HG03439 (cell line): ENCODE measurements at regions not wholly inside any gene's neighbourhood (a gene's known extent, or its start where the extent isn't known, plus 50 kb on each side); places are given as distances from the start of the nearest gene placed in this dataset.
"Not testable (repeated sequence)": the region's sequence is repeated elsewhere in the genome, so short reads cannot be mapped to it uniquely, and the experiment has no call there.

Source experiments
- ATAC-seq: cut with Tn5 transposase; IDR thresholded peaks from one replicate; pipeline ENCODE4 v1.9.1; 2021; ENCODE audit warnings: mild to moderate bottlenecking, moderate library complexity; ENCODE audit not compliant: unreplicated experiment

DNA sequence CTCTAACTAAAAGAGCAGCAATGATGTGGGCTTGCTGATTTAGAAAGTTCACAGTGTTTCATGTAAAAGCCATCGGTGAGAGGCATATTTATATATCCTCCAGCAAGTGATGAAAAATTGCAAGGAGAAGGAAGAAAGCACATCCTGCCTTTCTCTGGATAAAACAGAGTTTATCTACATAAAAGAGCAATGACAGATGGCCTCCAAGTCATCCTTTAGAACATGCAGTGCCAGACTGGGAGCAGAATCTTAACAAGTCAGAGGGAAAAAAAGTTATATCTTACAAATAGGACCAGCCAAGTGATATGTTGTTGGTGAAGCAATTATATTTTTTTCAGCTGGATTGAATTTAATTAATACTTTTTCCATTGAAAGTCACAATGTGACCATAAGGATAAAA lies 253.8 kb upstream of the MGMT start:
- ATAC-seq, result no peak

DNA sequence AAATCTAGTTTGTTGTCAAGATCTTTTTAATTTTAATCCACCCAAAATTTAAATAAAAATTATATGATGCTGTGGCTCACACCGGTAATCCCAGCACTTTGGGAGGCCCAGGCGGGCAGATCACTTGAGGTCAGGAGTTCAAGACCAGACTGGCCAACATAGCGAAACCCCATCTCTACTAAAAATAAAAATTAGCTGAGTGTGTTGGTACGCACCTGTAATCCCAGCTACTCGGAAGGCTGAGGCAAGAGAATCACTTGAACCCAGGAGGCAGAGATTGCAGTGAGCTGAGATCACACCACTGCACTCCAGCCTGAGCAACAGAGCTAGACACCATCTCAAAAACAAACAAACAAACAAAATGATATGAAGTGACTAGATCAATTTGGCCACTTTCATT lies 253.0 kb upstream of the MGMT start:
- not testable (repeated sequence) for ATAC-seq

- no peak for ATAC-seq
Observed at GRCh38 chr10:129219364-129219763, 247.7 kb upstream of the MGMT start.

DNA sequence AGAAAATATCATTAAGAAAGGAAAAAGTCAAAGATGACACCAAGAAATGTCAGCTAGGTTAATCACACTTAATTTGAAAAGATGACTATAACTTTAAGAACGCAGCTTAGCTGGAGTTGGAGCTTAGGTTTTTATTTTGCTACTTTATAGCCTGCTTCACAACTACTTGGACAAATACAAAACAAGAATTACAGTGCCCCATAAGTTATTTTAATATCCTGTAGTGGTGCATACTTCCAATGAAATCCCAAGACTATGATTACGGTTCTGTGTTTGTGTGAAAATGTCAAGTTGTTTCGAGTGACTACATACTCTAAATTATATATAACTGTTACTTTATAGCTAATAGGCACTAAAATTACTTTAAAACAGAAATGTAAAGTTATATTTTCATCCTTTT lies 244.6 kb upstream of the MGMT start:
- ATAC-seq, result no peak

GRCh38 chr10:129223363-129223762 lies 243.7 kb upstream of the MGMT start:
- no peak for ATAC-seq

GRCh38 chr10:129224065-129224464 lies 243.0 kb upstream of the MGMT start:
- ATAC-seq, result no peak

DNA sequence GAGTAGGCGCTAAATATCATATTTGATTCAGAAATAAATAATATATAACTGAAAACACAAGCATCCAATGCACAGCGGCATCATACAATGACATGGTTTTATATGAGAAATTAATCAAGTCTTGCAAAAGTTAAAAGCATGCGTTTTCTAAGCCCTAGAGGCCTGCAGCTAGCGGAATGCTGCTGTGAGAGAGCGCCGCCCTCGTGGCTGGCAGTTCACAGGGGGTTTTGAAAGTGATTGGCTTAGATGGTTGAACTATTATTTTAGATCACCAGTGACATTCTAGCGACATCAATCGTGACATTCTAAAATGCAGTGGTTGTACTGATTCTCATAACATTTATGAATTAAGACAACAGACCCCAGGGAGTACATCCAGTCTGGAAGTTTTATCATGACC lies 235.2 kb upstream of the MGMT start:
- ATAC-seq, result no peak

- ATAC-seq, result no peak
Observed at GRCh38 chr10:129233351-129234148, 233.5 kb upstream of the MGMT start.

- ATAC-seq, result no peak
Observed at GRCh38 chr10:129236274-129236691, 230.8 kb upstream of the MGMT start.

DNA sequence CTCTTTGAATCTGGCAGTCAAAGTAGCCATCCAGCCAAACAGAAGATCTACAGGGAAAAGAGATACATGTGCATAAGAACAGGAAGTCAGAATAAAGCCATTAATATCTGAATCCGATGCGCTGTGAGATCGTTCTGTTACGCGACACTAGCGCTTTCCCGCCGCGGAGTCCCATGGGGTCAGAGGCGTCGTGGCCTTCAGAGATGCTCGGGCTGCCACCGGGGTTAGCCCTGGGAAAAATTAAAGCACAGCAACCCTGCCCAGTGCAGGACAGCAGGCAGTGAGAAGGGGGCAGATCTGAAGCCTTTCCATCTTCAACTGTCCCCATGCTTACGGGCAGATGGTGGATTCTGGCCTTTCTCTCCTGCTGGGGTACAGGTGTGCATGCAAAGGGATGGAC lies 225.6 kb upstream of the MGMT start:
- ATAC-seq, result no peak

DNA sequence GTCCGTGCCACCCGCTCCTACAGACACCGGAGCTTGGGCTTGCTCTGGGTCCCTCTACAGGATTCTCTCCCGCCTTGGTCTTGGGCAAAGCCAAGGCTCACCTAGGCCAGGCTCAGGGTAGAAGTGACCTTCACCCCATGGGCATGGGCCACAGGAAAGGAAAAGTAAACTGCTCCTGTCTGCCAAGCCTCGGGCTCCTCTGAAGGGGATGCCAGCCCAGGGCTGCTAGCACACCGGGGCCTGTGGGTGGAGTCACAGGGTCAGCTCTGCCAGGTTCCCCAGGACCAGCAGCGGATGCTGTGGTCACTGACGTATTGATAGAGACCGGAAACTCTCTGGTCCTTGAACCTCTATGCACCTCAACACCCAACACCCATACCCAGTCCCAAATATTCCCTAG lies 222.7 kb upstream of the MGMT start:
- ATAC-seq, result no peak

DNA sequence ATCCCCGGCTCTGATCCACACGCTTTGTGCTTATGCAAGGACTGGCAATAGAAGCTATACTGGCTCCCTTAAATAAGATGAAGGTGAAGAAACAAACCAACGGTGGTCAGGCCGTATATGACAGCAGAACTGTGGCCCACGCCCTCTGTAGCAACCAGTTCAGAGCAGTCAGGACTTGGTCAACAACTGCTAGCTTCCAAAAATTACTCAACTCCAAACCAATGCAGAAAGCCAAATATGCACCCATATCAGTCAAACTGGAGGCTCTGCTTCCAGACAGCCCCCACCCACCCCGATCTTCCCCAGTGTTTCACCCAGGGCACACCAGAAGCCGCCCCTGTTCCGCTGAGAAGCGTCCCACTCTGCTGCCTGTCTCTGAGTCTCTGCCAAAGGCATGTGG lies 222.3 kb upstream of the MGMT start:
- ATAC-seq, result no peak

DNA sequence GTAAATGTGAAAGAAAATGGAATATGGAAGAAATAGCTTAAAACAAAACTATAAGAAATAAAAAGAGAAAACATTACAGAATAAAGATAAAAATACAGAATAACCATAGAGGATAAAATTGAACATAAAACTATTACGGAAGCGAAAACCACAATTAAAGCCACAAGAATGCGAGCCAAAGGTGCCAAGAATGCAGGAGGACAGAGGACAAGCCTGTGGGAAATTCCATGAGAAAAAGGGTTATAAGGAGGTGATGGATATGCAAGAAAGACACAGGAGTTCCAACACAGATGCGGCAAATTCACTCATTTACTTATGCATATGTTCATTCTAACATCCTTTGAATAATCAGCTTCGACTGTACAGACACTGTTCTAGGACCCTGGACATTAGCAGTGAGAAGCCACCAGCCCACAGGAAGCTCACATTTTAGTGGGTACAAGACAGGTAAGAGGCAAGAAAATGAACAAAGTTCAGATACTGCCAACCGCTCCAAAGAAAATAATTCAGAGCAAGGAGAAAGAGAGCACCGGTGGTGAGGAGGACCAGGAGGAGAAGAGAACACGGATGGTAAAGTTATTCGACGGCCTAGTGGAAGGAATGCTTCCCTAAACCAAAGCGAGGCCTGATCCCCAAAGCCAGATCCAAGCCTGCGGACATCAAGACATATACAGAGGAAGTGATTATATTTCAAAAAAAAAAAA lies 213.7 kb upstream of the MGMT start:
- ATAC-seq, result no peak

- no peak for ATAC-seq
Observed at GRCh38 chr10:129253865-129254179, 213.2 kb upstream of the MGMT start.

DNA sequence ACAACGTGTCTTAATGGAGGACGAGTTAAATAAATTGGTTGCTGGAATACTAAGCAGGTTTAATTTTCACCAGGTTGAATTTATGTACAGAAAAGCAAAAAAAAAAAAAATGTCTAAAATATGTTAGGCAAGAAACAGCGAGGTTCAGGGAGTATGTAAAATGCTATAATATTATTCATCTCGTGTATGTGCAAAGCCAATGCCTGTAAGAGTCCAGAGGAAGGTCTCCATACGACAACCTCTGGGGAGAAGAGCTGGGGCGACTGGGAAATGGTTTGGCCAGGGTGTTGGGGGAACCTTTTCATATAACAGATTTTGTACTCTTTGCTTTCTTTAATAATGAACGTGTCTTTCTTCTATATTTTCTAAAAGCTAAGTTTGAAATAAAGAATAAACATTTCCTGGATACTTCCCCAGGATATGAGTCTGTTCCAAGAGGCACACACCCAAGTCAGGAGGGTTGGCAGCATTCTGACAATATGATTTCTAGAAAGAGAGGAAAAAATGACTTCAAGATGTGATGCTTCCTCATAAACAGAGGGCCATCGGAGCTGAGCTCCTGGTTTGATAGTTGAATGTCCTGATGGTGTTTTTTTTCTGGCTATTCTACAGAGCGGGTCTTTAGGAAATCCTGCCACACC lies 208.6 kb upstream of the MGMT start:
- ATAC-seq, result no peak

- ATAC-seq, result no peak
Observed at GRCh38 chr10:129259128-129259815, 207.8 kb upstream of the MGMT start.

- ATAC-seq, result no peak
Observed at GRCh38 chr10:129272176-129272575, 194.9 kb upstream of the MGMT start.

- no peak for ATAC-seq
Observed at GRCh38 chr10:129272866-129273650, 194.0 kb upstream of the MGMT start.

GRCh38 chr10:129273860-129274259 lies 193.2 kb upstream of the MGMT start:
- no peak for ATAC-seq

GRCh38 chr10:129274748-129275474 lies 192.1 kb upstream of the MGMT start:
- ATAC-seq, result no peak
